ENCODE measurements at regions not wholly inside any gene's neighbourhood (a gene's known extent, or its start where the extent isn't known, plus 50 kb on each side); places are given as distances from the start of the nearest gene placed in this dataset.
"Not testable (repeated sequence)": the region's sequence is repeated elsewhere in the genome, so short reads cannot be mapped to it uniquely, and the experiment has no call there.

GRCh38 chr16:59350670-59351069 is 616.6 kb upstream of the GOT2 start:
- DNase-seq (ENCODE audit: low read depth) (no peak), FAIRE-seq (no peak)
- Histone ChIP-seq H3K4me3 (ENCODE audit: low read depth, low read length) (no peak overlapping the region), H3K36me3 (ENCODE audit: control insufficient read depth, insufficient read depth, low read length) (no peaks in the 10 kb centered on the region), H3K27me3 (ENCODE audit: control insufficient read depth, insufficient read depth, low read length) (no peaks in the 10 kb centered on the region)
- TF ChIP-seq, protein P1, sequence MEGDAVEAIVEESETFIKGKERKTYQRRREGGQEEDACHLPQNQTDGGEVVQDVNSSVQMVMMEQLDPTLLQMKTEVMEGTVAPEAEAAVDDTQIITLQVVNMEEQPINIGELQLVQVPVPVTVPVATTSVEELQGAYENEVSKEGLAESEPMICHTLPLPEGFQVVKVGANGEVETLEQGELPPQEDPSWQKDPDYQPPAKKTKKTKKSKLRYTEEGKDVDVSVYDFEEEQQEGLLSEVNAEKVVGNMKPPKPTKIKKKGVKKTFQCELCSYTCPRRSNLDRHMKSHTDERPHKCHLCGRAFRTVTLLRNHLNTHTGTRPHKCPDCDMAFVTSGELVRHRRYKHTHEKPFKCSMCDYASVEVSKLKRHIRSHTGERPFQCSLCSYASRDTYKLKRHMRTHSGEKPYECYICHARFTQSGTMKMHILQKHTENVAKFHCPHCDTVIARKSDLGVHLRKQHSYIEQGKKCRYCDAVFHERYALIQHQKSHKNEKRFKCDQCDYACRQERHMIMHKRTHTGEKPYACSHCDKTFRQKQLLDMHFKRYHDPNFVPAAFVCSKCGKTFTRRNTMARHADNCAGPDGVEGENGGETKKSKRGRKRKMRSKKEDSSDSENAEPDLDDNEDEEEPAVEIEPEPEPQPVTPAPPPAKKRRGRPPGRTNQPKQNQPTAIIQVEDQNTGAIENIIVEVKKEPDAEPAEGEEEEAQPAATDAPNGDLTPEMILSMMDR (IDR thresholded peaks at IDR 0.05; ENCODE audit: insufficient read depth, low read length, severe bottlenecking) = no peak

DNA sequence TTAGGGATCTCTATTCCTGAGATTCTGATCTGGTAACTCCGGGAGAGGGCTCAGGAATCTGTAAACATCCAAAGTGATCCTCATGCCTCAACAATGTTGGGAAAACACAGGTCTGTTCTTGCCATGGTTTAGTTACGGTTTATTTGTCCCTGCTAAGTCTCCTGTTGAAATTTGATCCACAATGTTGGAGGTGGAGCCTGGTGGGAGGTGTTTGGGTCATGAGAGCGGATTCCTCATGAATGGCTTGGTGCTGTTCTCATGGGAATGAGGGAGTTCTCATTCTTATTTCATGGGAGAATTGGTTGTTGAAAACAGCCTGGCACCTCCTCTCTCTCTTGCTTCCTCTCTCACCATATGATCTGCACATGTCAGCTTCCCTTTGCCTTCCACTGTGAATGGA is 608.6 kb upstream of the GOT2 start:
- no peak overlapping the region for H3K4me3 ChIP-seq (ENCODE audit: low read depth, low read length)
- H3K36me3 ChIP-seq (ENCODE audit: control insufficient read depth, insufficient read depth, low read length) = no peaks in the 10 kb centered on the region
- FAIRE-seq (no peak), DNase-seq (ENCODE audit: low read depth) (no peak)
- H3K27me3 ChIP-seq (ENCODE audit: control insufficient read depth, insufficient read depth, low read length) = no peaks in the 10 kb centered on the region
- TF ChIP-seq, protein P1 (IDR thresholded peaks at IDR 0.05; ENCODE audit: insufficient read depth, low read length, severe bottlenecking) = no peak

GRCh38 chr16:59341368-59341767 is 607.3 kb upstream of the GOT2 start:
- FAIRE-seq = no peak
- no peaks in the 10 kb centered on the region for H3K36me3 ChIP-seq (ENCODE audit: control insufficient read depth, insufficient read depth, low read length)
- no peaks in the 10 kb centered on the region for H3K27me3 ChIP-seq (ENCODE audit: control insufficient read depth, insufficient read depth, low read length)
- no peak for DNase-seq (ENCODE audit: low read depth)
- TF ChIP-seq, protein P1 (IDR thresholded peaks at IDR 0.05; ENCODE audit: insufficient read depth, low read length, severe bottlenecking) = no peak
- H3K4me3 ChIP-seq (ENCODE audit: low read depth, low read length) = no peak overlapping the region

DNA sequence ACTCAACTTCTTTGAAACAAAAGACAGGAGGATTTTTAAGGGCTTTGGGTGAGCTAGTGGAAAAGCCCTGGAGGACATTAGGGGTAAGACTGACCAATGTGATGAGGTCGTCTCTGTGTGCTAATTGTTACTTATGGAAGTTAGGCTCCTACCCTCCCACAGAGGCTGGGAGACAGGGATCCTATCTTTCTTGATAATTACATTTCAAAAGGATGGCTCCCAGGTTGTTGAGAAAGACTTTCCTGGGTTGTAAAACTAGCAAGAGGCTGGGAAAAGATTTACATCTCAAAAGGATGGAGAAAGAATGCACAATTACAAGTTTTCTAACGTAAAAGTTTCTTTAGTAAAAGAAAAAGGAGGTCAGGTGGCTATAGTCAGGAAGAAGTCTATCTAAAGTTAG is 605.8 kb upstream of the GOT2 start:
- FAIRE-seq (no peak), DNase-seq (ENCODE audit: low read depth) (no peak)
- Histone ChIP-seq H3K27me3 (ENCODE audit: control insufficient read depth, insufficient read depth, low read length) (no peaks in the 10 kb centered on the region), H3K4me3 (ENCODE audit: low read depth, low read length) (no peak overlapping the region), H3K36me3 (ENCODE audit: control insufficient read depth, insufficient read depth, low read length) (no peaks in the 10 kb centered on the region)
- TF ChIP-seq, protein P1 (IDR thresholded peaks at IDR 0.05; ENCODE audit: insufficient read depth, low read length, severe bottlenecking) = no peak

DNA sequence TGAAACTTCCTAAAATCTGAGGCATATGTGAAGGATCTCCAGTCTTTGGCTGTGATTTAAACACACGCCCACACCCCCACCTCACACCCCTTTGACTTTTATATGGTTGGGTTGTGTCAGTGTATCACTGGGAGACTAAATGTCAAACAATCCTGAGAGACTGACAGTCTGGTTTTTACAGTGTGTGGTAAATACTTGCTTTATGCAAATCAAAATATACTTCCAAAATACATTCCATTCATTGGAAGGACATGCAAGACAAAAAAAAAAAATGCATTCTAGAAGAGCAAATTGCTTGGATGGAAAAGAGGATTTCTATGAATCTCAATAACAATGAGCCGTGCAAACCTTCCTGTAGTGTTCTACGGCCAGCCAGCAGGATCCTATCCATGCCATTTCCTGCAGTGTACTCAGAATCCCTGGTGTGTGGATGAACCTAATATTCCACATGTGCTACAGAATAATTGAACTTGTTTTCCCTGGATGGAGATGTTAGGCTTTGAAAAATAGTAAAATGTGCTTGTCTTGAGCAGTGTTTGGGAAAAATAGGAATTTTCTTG is 602.1 kb upstream of the GOT2 start:
- no peaks in the 10 kb centered on the region for H3K36me3 ChIP-seq (ENCODE audit: control insufficient read depth, insufficient read depth, low read length)

GRCh38 chr16:59331708-59332107 is 597.6 kb upstream of the GOT2 start:
- not testable (repeated sequence) for H3K36me3 ChIP-seq (ENCODE audit: control insufficient read depth, insufficient read depth, low read length); H3K27me3 ChIP-seq (ENCODE audit: control insufficient read depth, insufficient read depth, low read length); H3K4me3 ChIP-seq (ENCODE audit: low read depth, low read length); DNase-seq (ENCODE audit: low read depth)
- peak; percentile 77 for FAIRE-seq

More for the DNA sequence above, 602.1 kb upstream of the GOT2 start:
- TF ChIP-seq, protein P1 (IDR thresholded peaks at IDR 0.05; ENCODE audit: insufficient read depth, low read length, severe bottlenecking) = no peak
- H3K4me3 ChIP-seq (ENCODE audit: low read depth, low read length) = no peak overlapping the region
- DNase-seq (ENCODE audit: low read depth) (no peak), FAIRE-seq (no peak)
- no peaks in the 10 kb centered on the region for H3K27me3 ChIP-seq (ENCODE audit: control insufficient read depth, insufficient read depth, low read length)

Measured in bronchial epithelial cell (primary cell).